Right lobe of liver (tissue), 4 donors: ENCODE measurements at regions not wholly inside any gene's neighbourhood (a gene's known extent, or its start where the extent isn't known, plus 50 kb on each side); places are given as distances from the start of the nearest gene placed in this dataset.

Experiments
- CTCF ChIP-seq, 4 donors: fragments of 200-600 bp in 3 of 4; fragments of 450-650 bp in 1 of 4; IDR thresholded peaks; one replicate each; pipeline versions ENCODE4 v1.5.1 to v1.8.0; 2016 to 2022; ENCODE audit warnings: antibody characterized with exemption in 4 of 4, mild to moderate bottlenecking in 2 of 4
- POLR2A ChIP-seq: fragments of 450-650 bp; IDR thresholded peaks from one replicate; pipeline ENCODE4 v1.6.1; 2017; ENCODE audit warnings: antibody characterized with exemption, mild to moderate bottlenecking
- donor health status: DM: no; HTN: no; CAD: no.
- donor health status: DM: no; HTN: no; CAD: no.
- donor health status: DM: no; HTN: yes; CAD: no.

GRCh38 chr9:118058227-118058626 is 354.0 kb downstream of the TLR4 start:
- TF ChIP-seq CTCF (IDR thresholded peaks at IDR 0.05) (no peak), POLR2A (no peak)
